HG02885 (cell line): ENCODE measurements at regions not wholly inside any gene's neighbourhood (a gene's known extent, or its start where the extent isn't known, plus 50 kb on each side); places are given as distances from the start of the nearest gene placed in this dataset.

Experiments
- ATAC-seq: cut with Tn5 transposase; IDR thresholded peaks from one replicate; pipeline ENCODE4 v1.9.1; 2021; ENCODE audit warnings: mild to moderate bottlenecking; ENCODE audit not compliant: unreplicated experiment, poor library complexity

- ATAC-seq: no peak
These were observed 52.9 kb downstream of the FRMPD3 start for GRCh38 chrX:107502316-107502715.

GRCh38 chrX:107504006-107504405 is 54.6 kb downstream of the FRMPD3 start:
- ATAC-seq: no peak

DNA sequence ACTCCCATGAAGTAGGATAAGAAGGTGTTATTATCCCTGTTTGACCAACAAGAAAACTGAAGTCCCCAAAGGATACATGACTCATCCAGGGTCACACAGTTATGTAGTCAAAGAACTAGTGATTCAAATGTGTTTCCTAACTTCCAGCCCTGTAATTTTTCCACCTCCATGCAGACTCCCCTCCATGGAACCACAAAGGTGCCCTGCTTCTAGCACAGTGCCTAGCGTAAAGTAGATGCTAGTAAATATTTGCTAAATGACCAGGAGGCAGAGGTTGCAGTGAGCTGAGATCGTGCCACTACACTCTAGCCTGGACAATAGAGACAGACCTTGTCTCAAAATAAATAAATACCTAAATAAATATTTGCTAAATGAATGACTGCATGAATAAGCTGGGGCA is 55.8 kb downstream of the FRMPD3 start:
- ATAC-seq: no peak

GRCh38 chrX:107506596-107507031 is 57.2 kb downstream of the FRMPD3 start:
- no peak for ATAC-seq

- ATAC-seq: no peak
These were observed 57.8 kb downstream of the FRMPD3 start for GRCh38 chrX:107507093-107507743.

DNA sequence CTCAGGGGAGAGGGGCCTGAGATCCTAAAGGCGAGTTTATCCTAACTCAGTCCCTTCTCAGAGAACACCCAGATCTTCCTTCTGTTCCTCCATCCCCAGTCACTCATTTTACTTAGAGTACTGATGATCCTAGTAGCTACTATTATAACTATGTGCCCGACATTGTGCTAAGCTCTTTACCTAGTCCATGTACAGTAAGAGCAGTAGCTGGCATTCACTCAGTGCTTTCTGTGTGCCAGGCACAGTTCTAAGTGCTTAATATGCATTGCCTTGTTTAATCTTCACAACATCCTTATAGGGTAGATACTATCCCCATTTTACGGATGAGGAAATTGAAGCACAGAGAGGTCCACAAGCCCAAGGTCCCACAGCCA is 58.3 kb downstream of the FRMPD3 start:
- ATAC-seq: no peak

- ATAC-seq: no peak
These were observed 59.5 kb downstream of the FRMPD3 start for GRCh38 chrX:107508925-107509324.

- ATAC-seq: no peak
These were observed 65.5 kb downstream of the FRMPD3 start for GRCh38 chrX:107514944-107515343.

- ATAC-seq: no peak
These were observed 72.6 kb downstream of the FRMPD3 start for GRCh38 chrX:107521877-107522586.

DNA sequence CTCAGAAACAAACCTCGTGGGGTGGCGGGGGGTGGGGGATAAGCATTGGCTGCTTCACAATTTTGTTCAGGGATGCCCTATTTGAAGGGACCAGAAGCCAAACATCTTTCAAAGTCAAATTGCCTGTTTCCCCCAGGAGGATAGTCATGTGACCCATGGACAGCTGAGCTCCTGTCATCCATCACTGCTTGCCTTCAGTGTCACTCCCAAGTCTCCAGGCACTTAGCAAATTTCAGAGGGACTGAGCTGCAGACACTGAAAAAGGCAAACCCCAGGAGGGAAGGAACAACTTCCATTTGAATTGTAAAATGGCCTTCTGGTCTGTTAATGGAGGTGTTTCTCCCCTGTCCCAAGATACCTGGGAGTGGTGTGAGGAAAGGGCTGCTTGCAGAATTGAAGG is 73.4 kb downstream of the FRMPD3 start:
- no peak for ATAC-seq

DNA sequence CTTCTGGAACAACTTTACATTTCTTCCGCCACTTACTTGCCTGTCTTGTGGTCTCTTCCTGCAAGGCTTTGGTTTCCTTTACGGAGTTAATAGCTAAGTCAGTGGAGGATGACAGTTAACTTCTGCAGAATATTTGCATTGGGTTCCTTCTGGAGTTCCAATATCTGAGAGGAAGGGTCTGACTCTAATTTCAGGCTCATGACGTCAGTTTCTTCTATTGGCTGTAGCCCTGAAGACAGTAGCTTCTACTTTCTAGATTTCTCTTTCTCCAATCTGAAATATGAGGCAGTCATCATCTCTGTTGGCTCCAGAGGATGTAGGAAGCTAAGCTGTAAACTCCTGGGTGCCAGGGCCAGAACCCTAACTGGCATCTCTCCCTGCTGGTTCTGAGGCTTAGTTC is 76.7 kb downstream of the FRMPD3 start:
- no peak for ATAC-seq

DNA sequence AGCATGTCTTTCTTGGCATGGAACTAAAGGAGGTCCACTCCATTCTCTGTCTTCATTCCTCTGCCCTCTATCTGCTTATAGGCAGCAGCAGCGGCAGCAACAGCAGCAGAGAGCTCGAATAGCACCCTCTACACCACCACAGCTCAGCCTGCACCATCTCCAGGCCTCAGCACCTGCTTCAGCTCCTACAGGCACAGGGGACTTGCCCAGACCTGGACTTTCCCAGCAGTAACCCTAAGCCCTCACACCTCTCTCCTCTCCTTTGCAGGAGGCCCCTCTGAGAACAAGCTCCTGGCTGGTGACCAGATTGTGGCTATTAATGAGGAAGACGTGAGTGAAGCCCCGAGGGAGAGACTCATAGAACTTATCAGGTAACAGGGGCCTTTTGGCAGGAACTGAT is 80.7 kb downstream of the FRMPD3 start:
- ATAC-seq: no peak

DNA sequence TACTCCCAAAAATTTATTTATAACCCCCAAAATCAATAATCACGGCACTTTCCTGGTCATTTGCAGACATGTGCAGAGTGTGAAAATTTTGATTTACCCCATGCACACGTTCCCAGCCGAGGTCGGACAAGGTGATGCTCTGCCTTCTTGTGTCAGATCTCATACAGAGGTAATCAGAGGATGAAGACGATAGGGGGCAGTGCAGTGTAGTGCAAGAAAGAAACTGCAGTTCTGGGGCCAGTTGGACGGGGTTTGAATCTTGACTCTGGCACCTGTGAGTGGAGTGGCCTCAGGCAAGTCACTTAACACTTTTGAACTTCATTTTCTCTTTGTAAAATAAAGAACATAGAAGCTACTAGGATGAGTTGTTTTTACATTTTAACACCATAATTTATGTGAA is 88.4 kb downstream of the FRMPD3 start:
- peak; percentile 64 for ATAC-seq

DNA sequence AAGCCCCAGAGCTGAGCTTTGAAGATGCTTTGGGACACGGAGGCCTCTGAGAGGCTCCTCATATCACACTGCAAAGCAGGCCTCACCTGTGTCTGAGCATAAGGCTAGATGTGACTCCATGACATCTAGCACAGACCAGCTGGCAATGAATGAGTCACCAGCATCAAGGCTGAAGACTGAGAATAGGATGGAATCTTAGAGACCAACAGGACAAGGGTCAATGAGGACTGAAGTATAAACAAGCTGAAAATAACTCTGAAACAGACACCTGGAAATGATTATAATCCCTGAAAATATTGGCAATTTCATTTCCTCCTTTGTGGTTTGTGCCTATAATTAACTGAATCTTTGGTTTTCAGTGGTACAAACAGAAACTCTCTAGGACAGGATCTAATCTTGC is 87.1 kb upstream of the PRPS1 start:
- ATAC-seq: no peak

GRCh38 chrX:107542040-107542439 is 86.3 kb upstream of the PRPS1 start:
- ATAC-seq: no peak

DNA sequence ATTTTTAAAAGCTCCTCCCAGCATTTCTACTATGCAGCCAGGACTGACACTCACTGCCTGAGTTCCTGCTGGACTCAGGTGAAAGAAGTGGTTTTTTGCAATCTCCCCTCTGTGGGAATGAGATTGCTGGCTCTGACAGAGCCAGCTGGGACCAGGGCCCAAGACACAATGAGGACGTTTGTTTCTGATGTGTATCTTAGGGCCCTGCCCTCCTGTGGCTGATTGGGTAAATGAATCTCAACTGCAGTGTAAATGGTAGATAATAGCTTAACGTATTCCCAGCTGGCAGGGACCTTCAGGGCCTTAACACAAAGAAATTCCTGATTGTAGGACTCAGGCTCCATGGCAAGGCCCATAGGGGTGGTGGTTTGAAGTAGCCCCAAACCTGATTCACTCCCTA is 85.8 kb upstream of the PRPS1 start:
- ATAC-seq: no peak

DNA sequence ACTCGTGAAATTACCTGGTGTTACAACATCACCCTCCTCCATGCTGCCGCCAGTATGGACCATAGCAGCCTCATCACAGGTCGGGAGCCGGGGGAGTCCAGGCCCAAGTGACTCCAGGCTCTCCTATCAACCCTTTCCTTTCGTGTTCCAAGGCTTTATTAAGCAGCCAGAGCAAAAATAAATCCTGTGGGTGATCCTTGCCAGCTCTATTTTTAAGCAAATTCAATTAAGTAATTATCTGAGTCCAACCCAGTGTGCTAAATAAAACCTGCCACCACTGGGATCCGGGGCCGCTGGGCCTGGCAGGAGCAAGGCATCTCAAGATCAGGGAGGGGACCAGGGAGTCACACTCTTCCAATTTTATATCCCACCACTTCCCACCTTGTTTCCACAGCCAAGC is 80.7 kb upstream of the PRPS1 start:
- no peak for ATAC-seq

DNA sequence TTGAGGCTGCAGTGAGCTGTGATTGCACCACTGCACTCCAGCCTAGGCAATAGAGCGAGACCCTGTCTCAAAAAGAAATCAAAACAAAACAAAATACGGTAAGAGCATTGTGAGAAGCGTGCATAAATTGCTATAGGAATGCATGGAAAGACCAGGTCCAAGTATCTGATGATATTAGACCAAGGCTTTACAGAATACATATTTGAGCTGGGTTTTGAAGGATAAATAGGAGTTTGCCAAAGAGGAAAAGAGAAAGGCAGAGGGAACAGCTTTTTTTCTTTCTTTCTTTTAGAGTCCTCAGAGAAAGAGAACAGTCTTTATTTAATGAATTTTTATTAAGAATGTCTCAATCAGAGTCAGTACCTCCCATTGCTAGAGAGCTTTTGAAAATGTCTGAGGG is 79.5 kb upstream of the PRPS1 start:
- ATAC-seq: no peak

- no peak for ATAC-seq
These were observed 78.8 kb upstream of the PRPS1 start for GRCh38 chrX:107549504-107549903.

GRCh38 chrX:107551546-107551945 is 76.8 kb upstream of the PRPS1 start:
- no peak for ATAC-seq

DNA sequence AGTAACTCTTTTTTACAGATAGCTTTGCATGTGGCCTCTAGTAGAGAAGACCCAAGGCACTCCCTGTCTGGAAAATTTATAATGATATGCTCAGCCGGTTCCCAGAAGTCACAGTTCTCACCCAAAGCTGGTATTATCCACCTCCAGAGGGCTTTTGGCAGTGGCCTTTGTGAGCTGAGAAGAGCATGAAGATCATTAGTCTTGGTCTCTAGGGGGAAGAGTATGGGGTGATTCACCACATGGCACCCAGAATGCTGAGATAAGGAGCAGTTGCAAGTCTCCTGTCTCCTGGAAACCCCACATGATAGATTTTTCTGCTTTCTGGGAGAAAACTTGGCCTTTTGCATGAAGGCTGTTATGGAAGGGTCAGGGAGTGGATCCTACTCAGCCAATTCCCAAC is 75.4 kb upstream of the PRPS1 start:
- ATAC-seq: no peak

DNA sequence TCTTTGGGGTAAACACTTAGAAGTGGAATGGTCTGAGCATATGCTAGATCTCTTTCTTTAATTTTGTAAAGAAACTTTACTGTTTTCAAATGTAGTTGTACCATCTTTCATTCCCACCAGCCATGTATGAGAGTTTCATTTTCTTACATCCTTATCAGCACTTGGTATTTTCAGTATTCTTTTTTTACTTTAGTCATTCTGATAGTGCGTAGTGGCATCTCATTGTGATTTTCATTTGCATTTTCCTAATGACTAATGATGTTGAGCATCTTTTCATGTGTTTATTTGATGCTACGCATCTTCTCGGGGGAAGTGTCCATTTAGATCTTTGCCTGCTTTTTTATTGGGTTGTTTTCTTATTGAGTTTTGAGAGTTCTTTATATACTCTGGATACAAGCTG is 71.3 kb upstream of the PRPS1 start:
- no peak for ATAC-seq
